Activated CD4-positive, alpha-beta T cell treated with anti-CD3 and anti-CD28 coated beads for 4 hours (primary cell): ENCODE measurements at regions not wholly inside any gene's neighbourhood (a gene's known extent, or its start where the extent isn't known, plus 50 kb on each side); places are given as distances from the start of the nearest gene placed in this dataset.
"Not testable (repeated sequence)": the region's sequence is repeated elsewhere in the genome, so short reads cannot be mapped to it uniquely, and the experiment has no call there.

ENCODE experiments used
- DNase-seq, 2 donors: peaks; one replicate each; pipeline ENCODE4 v3.0.0-alpha.2; 2020

GRCh38 chr5:166880456-166880855 is 1411.0 kb upstream of the WWC1 start:
- no peak for DNase-seq

GRCh38 chr5:166881802-166882201 is 1409.6 kb upstream of the WWC1 start:
- DNase-seq = no peak

GRCh38 chr5:166883016-166883415 is 1408.4 kb upstream of the WWC1 start:
- DNase-seq = no peak

- no peak for DNase-seq
These were observed 1393.3 kb upstream of the WWC1 start for GRCh38 chr5:166898166-166898565.

GRCh38 chr5:166899343-166899742 is 1392.1 kb upstream of the WWC1 start:
- no peak for DNase-seq

GRCh38 chr5:166904571-166904970 is 1386.9 kb upstream of the WWC1 start:
- no peak for DNase-seq

- DNase-seq = no peak
These were observed 1384.3 kb upstream of the WWC1 start for GRCh38 chr5:166906991-166907713.

GRCh38 chr5:166909040-166909439 is 1382.4 kb upstream of the WWC1 start:
- no peak for DNase-seq

- DNase-seq = no peak
These were observed 1381.5 kb upstream of the WWC1 start for GRCh38 chr5:166909926-166910325.

- DNase-seq = no peak
These were observed 1380.5 kb upstream of the WWC1 start for GRCh38 chr5:166910995-166911394.

- DNase-seq = no peak
These were observed 1375.4 kb upstream of the WWC1 start for GRCh38 chr5:166916021-166916420.

GRCh38 chr5:166926138-166926537 is 1365.3 kb upstream of the WWC1 start:
- DNase-seq = no peak

GRCh38 chr5:166926806-166927475 is 1364.5 kb upstream of the WWC1 start:
- not testable (repeated sequence) for DNase-seq

GRCh38 chr5:166936351-166936750 is 1355.1 kb upstream of the WWC1 start:
- no peak for DNase-seq

- DNase-seq = no peak
These were observed 1353.4 kb upstream of the WWC1 start for GRCh38 chr5:166938071-166938470.

GRCh38 chr5:166942948-166943347 is 1348.5 kb upstream of the WWC1 start:
- DNase-seq = no peak

GRCh38 chr5:166947045-166947444 is 1344.4 kb upstream of the WWC1 start:
- DNase-seq = no peak

- DNase-seq = no peak
These were observed 1342.8 kb upstream of the WWC1 start for GRCh38 chr5:166948679-166949078.

- DNase-seq = no peak
These were observed 1339.4 kb upstream of the WWC1 start for GRCh38 chr5:166952048-166952447.

- DNase-seq = no peak
These were observed 1333.7 kb upstream of the WWC1 start for GRCh38 chr5:166957782-166958181.

- no peak for DNase-seq
These were observed 1331.7 kb upstream of the WWC1 start for GRCh38 chr5:166959766-166960165.

GRCh38 chr5:166961028-166961427 is 1330.4 kb upstream of the WWC1 start:
- DNase-seq = no peak

- DNase-seq = no peak
These were observed 1329.5 kb upstream of the WWC1 start for GRCh38 chr5:166961913-166962312.

GRCh38 chr5:166962461-166962860 is 1329.0 kb upstream of the WWC1 start:
- DNase-seq = no peak

- DNase-seq = no peak
These were observed 1327.8 kb upstream of the WWC1 start for GRCh38 chr5:166963596-166963995.
